ENCODE measurements at regions not wholly inside any gene's neighbourhood (a gene's known extent, or its start where the extent isn't known, plus 50 kb on each side); places are given as distances from the start of the nearest gene placed in this dataset.

DNA sequence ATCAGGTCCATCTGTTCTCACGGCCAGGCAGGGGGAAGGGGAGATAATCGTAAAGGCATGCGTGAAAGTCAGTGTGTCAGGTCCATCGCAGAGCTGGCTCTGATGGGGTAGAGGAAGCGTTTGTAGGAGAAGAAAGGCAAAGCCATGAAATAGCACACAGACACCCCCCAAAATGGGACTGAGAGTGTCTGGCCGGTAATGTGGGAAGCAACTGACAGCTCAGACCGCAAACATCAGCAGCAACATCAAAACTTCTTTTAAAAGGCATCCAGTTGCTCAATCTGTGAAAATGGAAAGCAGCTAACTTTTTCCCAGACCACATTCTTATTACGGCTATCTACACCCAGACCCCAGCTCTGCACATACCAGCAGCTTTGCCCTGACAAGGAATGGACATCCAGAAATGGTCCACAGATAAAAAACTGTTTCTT lies 232.6 kb downstream of the EN1 start:
- Histone ChIP-seq H2BK15ac (ENCODE audit: low read length) (no peak overlapping the region), H3K27ac (replicated peaks; ENCODE audit: low read length) (no peak overlapping the region), H3K4ac (ENCODE audit: low read length) (no peak overlapping the region), H4K8ac (ENCODE audit: low read depth, low read length) (no peak overlapping the region), H3K18ac (ENCODE audit: low read length) (no peak overlapping the region), H2AK5ac (ENCODE audit: low read depth, low read length) (no peak overlapping the region), H3K36me3 (replicated peaks in 1 of 2; ENCODE audit: control insufficient read depth in 2 of 2, insufficient read depth in 2 of 2, low read length in 2 of 2) (no peaks in the 10 kb centered on the region), H3K14ac (ENCODE audit: low read length) (no peak overlapping the region), H3K9ac (ENCODE audit: low read depth, low read length, poor library complexity) (no peak overlapping the region), H3K79me1 (ENCODE audit: low read depth, low read length) (no peaks in the 10 kb centered on the region), H4K91ac (ENCODE audit: low read depth, low read length, poor library complexity) (no peak overlapping the region), H2BK12ac (ENCODE audit: low read length) (no peak overlapping the region), H3K9me3 (replicated peaks in 1 of 2; ENCODE audit: control insufficient read depth in 2 of 2, insufficient read depth in 1 of 2, low read depth in 1 of 2, low read length in 2 of 2) (no peaks in the 10 kb centered on the region), H3K27me3 (ENCODE audit: control insufficient read depth in 3 of 3, insufficient read depth in 3 of 3, low read depth in 1 of 3, low read length in 3 of 3) (peaks cover 0 to 3% (median 0%) of the 10 kb centered on the region in 3 experiments), H3K4me2 (ENCODE audit: insufficient read depth, low read length, poor library complexity, severe bottlenecking) (no peak overlapping the region), H3K4me1 (ENCODE audit: control insufficient read depth in 2 of 2, insufficient read depth in 1 of 2, low read depth in 1 of 2, low read length in 2 of 2) (peaks cover 0 to 11% of the 10 kb centered on the region in 2 donors), H3K4me3 (ENCODE audit: low read length in 2 of 2) (no peak overlapping the region), H2AFZ (ENCODE audit: low read length) (no peak overlapping the region), H2BK5ac (ENCODE audit: low read length) (no peak overlapping the region), H3K23ac (ENCODE audit: low read depth, low read length, poor library complexity) (no peak overlapping the region), H2BK120ac (ENCODE audit: low read depth, low read length) (no peak overlapping the region)
- no CpG with 5 or more reads among the region's 8 CpGs for WGBS, 2 donors (ENCODE audit: extremely low coverage in 2 of 2, insufficient read length in 2 of 2, insufficient replicate concordance in 1 of 2)
- DNase-seq (ENCODE audit: low spot score) = no peak

DNA sequence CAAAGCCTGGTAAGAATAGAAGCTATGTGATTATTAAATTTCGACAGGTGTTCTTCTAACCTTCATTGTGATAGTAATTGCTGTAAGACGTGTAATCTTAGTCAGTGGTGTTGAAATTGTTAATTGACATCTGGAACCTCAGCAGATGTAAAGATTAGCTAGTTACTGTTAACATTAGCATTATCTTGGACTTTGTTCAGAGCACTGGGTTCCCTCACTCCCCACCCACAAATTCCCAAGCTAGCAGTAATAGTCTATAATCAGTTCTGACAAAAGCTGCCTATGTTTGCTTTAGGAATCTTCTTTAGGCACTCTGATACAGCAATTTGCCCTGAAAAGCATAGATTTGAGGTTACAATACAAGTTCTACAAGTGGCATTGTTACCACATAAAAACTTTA lies 233.7 kb downstream of the EN1 start:
- no peak overlapping the region for H2BK15ac ChIP-seq (ENCODE audit: low read length)
- no peak overlapping the region for H3K4me2 ChIP-seq (ENCODE audit: insufficient read depth, low read length, poor library complexity, severe bottlenecking)
- no peak for DNase-seq (ENCODE audit: low spot score)
- H2AFZ ChIP-seq (ENCODE audit: low read length) = no peak overlapping the region
- H2AK5ac ChIP-seq (ENCODE audit: low read depth, low read length) = no peak overlapping the region
- H3K79me1 ChIP-seq (ENCODE audit: low read depth, low read length) = no peaks in the 10 kb centered on the region
- H2BK120ac ChIP-seq (ENCODE audit: low read depth, low read length) = no peak overlapping the region
- no peaks in the 10 kb centered on the region for H3K9me3 ChIP-seq (replicated peaks in 1 of 2; ENCODE audit: control insufficient read depth in 2 of 2, insufficient read depth in 1 of 2, low read depth in 1 of 2, low read length in 2 of 2)
- H4K8ac ChIP-seq (ENCODE audit: low read depth, low read length) = no peak overlapping the region
- H3K36me3 ChIP-seq (replicated peaks in 1 of 2; ENCODE audit: control insufficient read depth in 2 of 2, insufficient read depth in 2 of 2, low read length in 2 of 2) = no peaks in the 10 kb centered on the region
- H2BK12ac ChIP-seq (ENCODE audit: low read length) = no peak overlapping the region
- H3K9ac ChIP-seq (ENCODE audit: low read depth, low read length, poor library complexity) = no peak overlapping the region
- peaks cover 0 to 11% of the 10 kb centered on the region in 2 donors for H3K4me1 ChIP-seq (ENCODE audit: control insufficient read depth in 2 of 2, insufficient read depth in 1 of 2, low read depth in 1 of 2, low read length in 2 of 2)
- no CpG with 5 or more reads among the region's 2 CpGs for WGBS, 2 donors (ENCODE audit: extremely low coverage in 2 of 2, insufficient read length in 2 of 2, insufficient replicate concordance in 1 of 2)
- H3K23ac ChIP-seq (ENCODE audit: low read depth, low read length, poor library complexity) = no peak overlapping the region
- H3K4me3 ChIP-seq (ENCODE audit: low read length in 2 of 2) = no peak overlapping the region
- no peak overlapping the region for H3K4ac ChIP-seq (ENCODE audit: low read length)
- no peak overlapping the region for H3K14ac ChIP-seq (ENCODE audit: low read length)
- no peak overlapping the region for H2BK5ac ChIP-seq (ENCODE audit: low read length)
- H4K91ac ChIP-seq (ENCODE audit: low read depth, low read length, poor library complexity) = no peak overlapping the region
- peaks cover 0 to 3% (median 0%) of the 10 kb centered on the region in 3 experiments for H3K27me3 ChIP-seq (ENCODE audit: control insufficient read depth in 3 of 3, insufficient read depth in 3 of 3, low read depth in 1 of 3, low read length in 3 of 3)
- H3K27ac ChIP-seq (replicated peaks; ENCODE audit: low read length) = no peak overlapping the region
- no peak overlapping the region for H3K18ac ChIP-seq (ENCODE audit: low read length)

DNA sequence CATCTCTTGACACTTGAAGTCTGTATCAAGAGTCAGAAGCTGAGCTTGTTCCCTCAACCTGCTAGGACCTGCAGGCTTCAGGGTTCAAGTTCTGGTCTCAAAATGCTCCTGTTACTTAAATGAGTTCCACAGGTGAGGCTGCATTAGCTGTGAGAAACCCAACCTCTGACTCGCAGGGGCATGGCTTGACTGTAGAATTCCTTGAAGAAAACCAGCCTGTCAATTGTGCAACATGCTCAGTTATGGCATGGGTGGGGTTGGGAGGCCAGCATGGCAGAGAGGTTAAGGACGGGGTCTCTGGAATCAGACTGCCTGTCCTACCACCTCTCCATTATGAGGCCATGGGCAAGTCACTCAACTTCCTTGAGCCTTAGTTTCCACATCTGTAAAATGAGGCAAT lies 235.8 kb downstream of the EN1 start:
- H4K91ac ChIP-seq (ENCODE audit: low read depth, low read length, poor library complexity) = no peak overlapping the region
- H3K14ac ChIP-seq (ENCODE audit: low read length) = no peak overlapping the region
- H2AFZ ChIP-seq (ENCODE audit: low read length) = no peak overlapping the region
- no peak overlapping the region for H3K4ac ChIP-seq (ENCODE audit: low read length)
- H2BK5ac ChIP-seq (ENCODE audit: low read length) = no peak overlapping the region
- no peak overlapping the region for H3K9ac ChIP-seq (ENCODE audit: low read depth, low read length, poor library complexity)
- H3K36me3 ChIP-seq (replicated peaks in 1 of 2; ENCODE audit: control insufficient read depth in 2 of 2, insufficient read depth in 2 of 2, low read length in 2 of 2) = no peaks in the 10 kb centered on the region
- H2BK12ac ChIP-seq (ENCODE audit: low read length) = no peak overlapping the region
- no peak overlapping the region for H2AK5ac ChIP-seq (ENCODE audit: low read depth, low read length)
- H2BK120ac ChIP-seq (ENCODE audit: low read depth, low read length) = no peak overlapping the region
- H3K27ac ChIP-seq (replicated peaks; ENCODE audit: low read length) = no peak overlapping the region
- peaks cover 0 to 6% of the 10 kb centered on the region in 2 donors for H3K4me1 ChIP-seq (ENCODE audit: control insufficient read depth in 2 of 2, insufficient read depth in 1 of 2, low read depth in 1 of 2, low read length in 2 of 2)
- H4K8ac ChIP-seq (ENCODE audit: low read depth, low read length) = no peak overlapping the region
- no peak for DNase-seq (ENCODE audit: low spot score)
- H3K18ac ChIP-seq (ENCODE audit: low read length) = no peak overlapping the region
- H3K9me3 ChIP-seq (replicated peaks in 1 of 2; ENCODE audit: control insufficient read depth in 2 of 2, insufficient read depth in 1 of 2, low read depth in 1 of 2, low read length in 2 of 2) = no peaks in the 10 kb centered on the region
- no peak overlapping the region for H3K4me3 ChIP-seq (ENCODE audit: low read length in 2 of 2)
- H3K4me2 ChIP-seq (ENCODE audit: insufficient read depth, low read length, poor library complexity, severe bottlenecking) = no peak overlapping the region
- no peak overlapping the region for H2BK15ac ChIP-seq (ENCODE audit: low read length)
- H3K79me1 ChIP-seq (ENCODE audit: low read depth, low read length) = no peaks in the 10 kb centered on the region
- peaks cover 0 to 3% (median 0%) of the 10 kb centered on the region in 3 experiments for H3K27me3 ChIP-seq (ENCODE audit: control insufficient read depth in 3 of 3, insufficient read depth in 3 of 3, low read depth in 1 of 3, low read length in 3 of 3)
- H3K23ac ChIP-seq (ENCODE audit: low read depth, low read length, poor library complexity) = no peak overlapping the region
- no CpG with 5 or more reads among the region's 2 CpGs for WGBS, 2 donors (ENCODE audit: extremely low coverage in 2 of 2, insufficient read length in 2 of 2, insufficient replicate concordance in 1 of 2)

DNA sequence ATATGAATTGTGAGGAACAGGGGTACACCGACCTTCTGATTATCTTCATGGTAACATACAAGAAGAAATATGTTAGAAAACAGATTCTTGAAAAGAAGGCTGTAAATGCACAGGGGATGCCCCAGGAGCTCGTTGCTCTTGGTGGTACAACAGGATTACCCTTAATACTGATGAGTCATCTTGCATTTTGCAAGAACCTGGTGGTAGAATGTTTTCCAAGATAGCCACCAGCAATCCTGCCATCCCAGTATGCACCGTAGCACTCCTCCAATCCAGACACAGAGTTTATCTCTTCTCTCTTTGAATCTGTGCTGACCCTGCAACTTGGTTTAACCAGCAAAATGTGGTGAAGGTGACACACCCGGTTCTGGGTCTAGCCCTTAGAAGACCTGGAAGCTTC lies 238.3 kb downstream of the EN1 start:
- H3K36me3 ChIP-seq (replicated peaks in 1 of 2; ENCODE audit: control insufficient read depth in 2 of 2, insufficient read depth in 2 of 2, low read length in 2 of 2) = no peaks in the 10 kb centered on the region
- no peak overlapping the region for H3K4me3 ChIP-seq (ENCODE audit: low read length in 2 of 2)
- WGBS, 2 donors (ENCODE audit: extremely low coverage in 2 of 2, insufficient read length in 2 of 2, insufficient replicate concordance in 1 of 2) = no CpG with 5 or more reads among the region's 4 CpGs
- no peak overlapping the region for H2AK5ac ChIP-seq (ENCODE audit: low read depth, low read length)
- no peaks in the 10 kb centered on the region for H3K9me3 ChIP-seq (replicated peaks in 1 of 2; ENCODE audit: control insufficient read depth in 2 of 2, insufficient read depth in 1 of 2, low read depth in 1 of 2, low read length in 2 of 2)
- H3K27ac ChIP-seq (replicated peaks; ENCODE audit: low read length) = no peak overlapping the region
- H3K18ac ChIP-seq (ENCODE audit: low read length) = no peak overlapping the region
- no peak overlapping the region for H3K9ac ChIP-seq (ENCODE audit: low read depth, low read length, poor library complexity)
- H4K8ac ChIP-seq (ENCODE audit: low read depth, low read length) = no peak overlapping the region
- no peak for DNase-seq (ENCODE audit: low spot score)
- H3K4me1 ChIP-seq (ENCODE audit: control insufficient read depth in 2 of 2, insufficient read depth in 1 of 2, low read depth in 1 of 2, low read length in 2 of 2) = peaks cover 0 to 1% of the 10 kb centered on the region in 2 donors
- no peaks in the 10 kb centered on the region for H3K27me3 ChIP-seq (ENCODE audit: control insufficient read depth in 3 of 3, insufficient read depth in 3 of 3, low read depth in 1 of 3, low read length in 3 of 3)
- no peak overlapping the region for H2BK12ac ChIP-seq (ENCODE audit: low read length)
- H4K91ac ChIP-seq (ENCODE audit: low read depth, low read length, poor library complexity) = no peak overlapping the region
- H3K14ac ChIP-seq (ENCODE audit: low read length) = no peak overlapping the region
- no peak overlapping the region for H3K4ac ChIP-seq (ENCODE audit: low read length)
- H2BK15ac ChIP-seq (ENCODE audit: low read length) = no peak overlapping the region
- H2BK120ac ChIP-seq (ENCODE audit: low read depth, low read length) = no peak overlapping the region
- no peak overlapping the region for H2BK5ac ChIP-seq (ENCODE audit: low read length)
- no peak overlapping the region for H2AFZ ChIP-seq (ENCODE audit: low read length)
- H3K79me1 ChIP-seq (ENCODE audit: low read depth, low read length) = no peaks in the 10 kb centered on the region
- H3K4me2 ChIP-seq (ENCODE audit: insufficient read depth, low read length, poor library complexity, severe bottlenecking) = no peak overlapping the region
- H3K23ac ChIP-seq (ENCODE audit: low read depth, low read length, poor library complexity) = no peak overlapping the region
